GM12891 (cell line): ENCODE measurements at regions not wholly inside any gene's neighbourhood (a gene's known extent, or its start where the extent isn't known, plus 50 kb on each side); places are given as distances from the start of the nearest gene placed in this dataset.
"Not testable (repeated sequence)": the region's sequence is repeated elsewhere in the genome, so short reads cannot be mapped to it uniquely, and the experiment has no call there.

Experiments used
- DNase-seq: peaks from one replicate; pipeline ENCODE4 v3.0.0; 2011; ENCODE audit warnings: low spot score; ENCODE audit not compliant: insufficient read length
- FAIRE-seq: peaks from 2 replicates; lab custom pipeline; 2011; peaks lifted over from hg19 to GRCh38; lab: Jason Lieb, UNC
- PAX5 ChIP-seq: IDR thresholded peaks from 2 replicates; pipeline ENCODE4 v1.6.1; 2011; ENCODE audit warnings: low read length, moderate library complexity, mild to moderate bottlenecking; ENCODE audit not compliant: insufficient read depth, severe bottlenecking
- POLR2A ChIP-seq: IDR thresholded peaks from 2 replicates; pipeline ENCODE4 v1.6.1; 2011; ENCODE audit warnings: low read depth, low read length, control low read depth
- POLR2AphosphoS5 ChIP-seq: IDR thresholded peaks from 2 replicates; pipeline ENCODE4 v1.6.1; 2011; ENCODE audit warnings: low read depth, low read length, control low read depth
- POU2F2 ChIP-seq: IDR thresholded peaks from 2 replicates; pipeline ENCODE4 v1.6.1; 2011; ENCODE audit warnings: low read depth, mild to moderate bottlenecking, control low read depth, low read length, moderate library complexity
- SPI1 ChIP-seq: IDR thresholded peaks from 2 replicates; pipeline ENCODE4 v1.6.1; 2011; ENCODE audit warnings: low read depth, low read length, control low read depth
- TAF1 ChIP-seq: IDR thresholded peaks from 2 replicates; pipeline ENCODE4 v1.6.1; 2011; ENCODE audit warnings: low read depth, low read length, control low read depth

DNA sequence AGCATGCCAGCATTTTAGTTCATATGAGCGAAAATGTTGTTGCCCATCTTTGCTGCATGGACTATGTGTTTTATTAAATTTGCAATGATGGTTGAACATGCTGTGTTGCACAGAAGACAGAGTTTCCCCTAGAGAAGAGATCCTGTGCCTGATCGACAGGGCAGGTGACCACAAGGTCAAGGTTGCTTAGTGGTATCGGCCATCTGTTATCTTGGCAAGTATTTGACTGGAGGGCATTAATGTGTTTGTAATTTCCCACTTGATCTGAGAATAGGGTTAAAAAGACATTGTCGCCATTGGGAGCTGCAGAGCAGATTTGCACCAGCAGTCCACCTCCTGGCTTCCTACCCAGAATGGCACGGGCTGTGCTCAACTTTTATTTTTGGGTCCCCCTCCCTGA is 1523.6 kb upstream of the WWC1 start:
- DNase-seq = no peak
- no peak for FAIRE-seq
- TF ChIP-seq POLR2A = no peak
- no peak for TF ChIP-seq POU2F2
- TF ChIP-seq SPI1 = no peak
- no peak for TF ChIP-seq POLR2AphosphoS5
- no peak for TF ChIP-seq PAX5
- TF ChIP-seq TAF1 = no peak

DNA sequence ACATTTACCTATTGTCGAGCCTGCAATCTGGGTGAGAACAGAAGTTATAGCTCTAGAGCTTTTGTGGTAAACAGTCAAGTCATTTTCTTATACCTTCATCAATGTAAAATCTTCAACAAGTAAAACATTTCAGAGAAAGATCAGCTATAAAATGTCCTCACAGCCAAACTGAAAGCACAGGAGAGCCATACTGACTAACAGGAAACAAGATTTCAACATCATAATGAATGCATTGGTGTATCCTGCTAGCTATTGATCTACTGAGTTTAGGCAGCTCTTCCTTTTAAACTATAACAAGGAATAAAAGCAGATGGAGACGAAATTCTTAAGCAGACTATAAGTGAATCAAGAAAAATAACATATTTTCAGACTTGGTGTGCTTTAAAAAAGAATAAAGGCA is 1522.9 kb upstream of the WWC1 start:
- no peak for TF ChIP-seq POU2F2
- TF ChIP-seq POLR2AphosphoS5 = no peak
- TF ChIP-seq PAX5 = no peak
- no peak for TF ChIP-seq POLR2A
- TF ChIP-seq SPI1 = no peak
- TF ChIP-seq TAF1 = no peak
- DNase-seq = no peak
- no peak for FAIRE-seq

DNA sequence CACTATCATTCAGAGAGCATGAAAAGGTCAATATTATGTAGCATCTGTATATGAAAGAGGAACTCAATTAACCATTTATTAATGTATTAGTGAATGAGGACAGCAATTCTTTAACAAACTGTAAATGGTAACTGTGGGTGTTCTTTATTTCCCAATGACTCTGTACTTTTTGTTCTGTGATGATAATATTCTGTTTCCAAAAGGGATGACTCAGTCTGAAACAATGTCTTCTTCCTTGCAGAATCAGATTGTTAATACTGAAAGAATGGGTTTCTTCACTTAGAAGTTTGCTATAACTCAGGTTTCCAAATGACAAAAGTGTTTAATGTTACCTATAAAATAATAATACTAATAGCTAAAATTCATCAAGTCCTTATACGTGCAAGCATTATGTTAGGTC is 1518.7 kb upstream of the WWC1 start:
- no peak for DNase-seq
- no peak for TF ChIP-seq PAX5
- no peak for TF ChIP-seq POU2F2
- no peak for FAIRE-seq

- DNase-seq (no peak), FAIRE-seq (no peak)
- no peak for TF ChIP-seq POLR2AphosphoS5
- no peak for TF ChIP-seq SPI1
- TF ChIP-seq POU2F2 = no peak
- no peak for TF ChIP-seq POLR2A
- TF ChIP-seq PAX5 = no peak
- TF ChIP-seq TAF1 = no peak
Observed at GRCh38 chr5:166781737-166782136, 1509.7 kb upstream of the WWC1 start.

- no peak for FAIRE-seq
- TF ChIP-seq PAX5 = no peak
- TF ChIP-seq SPI1 = no peak
- no peak for TF ChIP-seq POLR2A
- TF ChIP-seq TAF1 = no peak
- TF ChIP-seq POLR2AphosphoS5 = no peak
- no peak for TF ChIP-seq POU2F2
- DNase-seq = no peak
Observed at GRCh38 chr5:166784545-166785078, 1506.8 kb upstream of the WWC1 start.

- no peak for TF ChIP-seq POU2F2
- FAIRE-seq = no peak
- DNase-seq = no peak
Observed at GRCh38 chr5:166786178-166786577, 1505.3 kb upstream of the WWC1 start.

DNA sequence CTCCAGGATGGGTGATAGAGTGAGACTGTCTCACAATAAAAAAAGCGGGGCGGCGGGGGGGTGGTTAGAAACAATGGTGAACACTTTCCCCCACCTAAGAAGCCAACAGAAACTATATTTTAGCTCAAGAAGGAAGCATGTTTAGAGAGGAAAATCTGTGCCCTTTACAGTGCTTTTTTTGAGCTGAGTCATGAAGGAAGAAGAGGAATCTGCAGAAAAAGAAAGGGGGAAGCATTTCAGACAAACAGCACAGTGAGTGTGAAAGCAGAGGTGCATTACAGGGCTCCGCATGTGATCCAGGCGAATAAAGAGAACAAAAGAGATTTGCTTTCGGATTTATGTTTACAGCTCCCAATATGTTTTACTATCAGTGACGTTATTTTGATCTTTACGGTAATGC is 1504.6 kb upstream of the WWC1 start:
- no peak for DNase-seq
- TF ChIP-seq POLR2AphosphoS5 = no peak
- no peak for TF ChIP-seq TAF1
- TF ChIP-seq PAX5 = no peak
- TF ChIP-seq SPI1 = no peak
- TF ChIP-seq POU2F2 = no peak
- TF ChIP-seq POLR2A = no peak
- FAIRE-seq = no peak

DNA sequence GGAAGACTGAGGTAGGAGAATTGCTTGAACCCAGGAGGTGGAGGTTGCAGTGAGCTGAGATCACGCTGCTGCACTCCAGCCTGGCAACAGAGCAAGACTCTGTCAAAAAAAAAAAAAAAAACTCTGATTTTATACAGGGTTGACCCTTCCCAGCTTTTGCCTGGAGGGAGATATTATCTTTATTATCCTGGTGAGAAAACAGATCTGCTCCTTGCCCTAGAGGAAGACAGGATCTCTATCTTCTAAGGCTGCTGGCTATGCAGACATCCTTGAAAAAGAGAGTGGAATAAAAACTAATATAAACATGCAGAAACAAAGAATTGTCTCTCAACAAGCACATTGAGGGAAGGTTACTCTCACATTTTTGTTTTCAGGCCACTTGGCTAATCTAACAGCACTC is 1503.4 kb upstream of the WWC1 start:
- no peak for DNase-seq
- no peak for TF ChIP-seq POU2F2
- TF ChIP-seq SPI1 = no peak
- no peak for TF ChIP-seq POLR2AphosphoS5
- TF ChIP-seq TAF1 = no peak
- no peak for TF ChIP-seq POLR2A
- TF ChIP-seq PAX5 = no peak
- FAIRE-seq = no peak

DNA sequence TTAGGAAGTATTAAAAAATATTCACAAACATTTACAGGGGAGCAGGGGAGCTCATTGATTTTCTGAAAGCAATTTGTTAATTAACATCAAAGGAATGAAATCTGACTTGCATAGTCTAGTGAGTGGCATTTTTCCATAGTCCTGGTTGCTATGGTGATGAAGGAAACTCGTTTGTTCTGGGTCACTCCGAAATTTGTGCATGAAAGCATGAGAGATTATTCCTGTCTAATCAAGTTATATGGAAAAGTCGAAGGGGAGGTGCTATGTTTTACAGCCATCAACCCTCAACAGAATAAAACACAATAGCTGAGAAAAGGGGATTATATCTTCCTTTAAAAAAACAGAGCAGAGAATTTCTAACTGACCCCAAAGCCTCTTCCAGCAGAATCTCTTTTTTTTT is 1495.7 kb upstream of the WWC1 start:
- FAIRE-seq (no peak), DNase-seq (no peak)
- TF ChIP-seq SPI1 = no peak
- no peak for TF ChIP-seq PAX5
- TF ChIP-seq POLR2AphosphoS5 = no peak

DNA sequence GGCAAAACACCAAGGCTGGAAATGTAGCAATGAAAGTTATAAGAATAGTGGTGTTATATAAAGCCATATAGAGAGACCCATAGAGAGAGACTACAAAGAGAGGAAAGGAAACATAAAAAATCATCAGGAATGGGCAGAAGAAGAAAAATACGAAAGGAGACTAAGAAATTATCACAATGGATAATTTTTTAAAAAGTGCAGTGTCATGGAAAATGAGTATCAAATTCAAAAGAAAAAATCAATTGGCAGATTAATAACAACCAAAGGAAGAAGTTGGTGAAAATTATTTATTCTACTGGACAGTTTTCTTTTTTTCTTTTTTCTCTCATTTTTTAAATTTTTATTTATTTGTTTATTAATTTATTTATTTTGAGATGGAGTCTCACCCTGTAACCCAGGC is 1488.4 kb upstream of the WWC1 start:
- no peak for DNase-seq
- no peak for FAIRE-seq
- TF ChIP-seq PAX5 (no peak), TAF1 (no peak), SPI1 (no peak), POLR2AphosphoS5 (no peak), POLR2A (no peak), POU2F2 (no peak)

GRCh38 chr5:166804223-166804622 is 1487.2 kb upstream of the WWC1 start:
- not testable (repeated sequence) for FAIRE-seq, DNase-seq

DNA sequence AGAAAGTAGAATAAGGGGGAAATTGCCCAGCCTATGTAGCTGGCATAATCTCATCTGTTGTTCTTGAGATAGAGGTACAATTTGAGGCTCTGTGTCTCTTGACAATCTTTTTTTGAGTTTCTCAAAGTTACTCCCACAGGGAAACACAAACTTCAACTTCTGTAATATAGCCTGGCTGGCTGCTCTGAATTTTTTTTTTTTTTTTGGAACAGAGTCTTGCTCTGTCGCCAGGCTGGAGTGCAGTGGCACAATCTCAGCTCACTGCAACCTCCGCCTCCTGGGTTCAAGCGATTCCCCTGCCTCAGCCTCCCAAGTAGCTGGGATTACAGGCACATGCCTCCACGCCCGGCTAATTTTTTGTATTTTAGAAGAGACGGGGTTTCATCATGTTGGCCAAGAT is 1486.8 kb upstream of the WWC1 start:
- FAIRE-seq, DNase-seq: not testable (repeated sequence)

DNA sequence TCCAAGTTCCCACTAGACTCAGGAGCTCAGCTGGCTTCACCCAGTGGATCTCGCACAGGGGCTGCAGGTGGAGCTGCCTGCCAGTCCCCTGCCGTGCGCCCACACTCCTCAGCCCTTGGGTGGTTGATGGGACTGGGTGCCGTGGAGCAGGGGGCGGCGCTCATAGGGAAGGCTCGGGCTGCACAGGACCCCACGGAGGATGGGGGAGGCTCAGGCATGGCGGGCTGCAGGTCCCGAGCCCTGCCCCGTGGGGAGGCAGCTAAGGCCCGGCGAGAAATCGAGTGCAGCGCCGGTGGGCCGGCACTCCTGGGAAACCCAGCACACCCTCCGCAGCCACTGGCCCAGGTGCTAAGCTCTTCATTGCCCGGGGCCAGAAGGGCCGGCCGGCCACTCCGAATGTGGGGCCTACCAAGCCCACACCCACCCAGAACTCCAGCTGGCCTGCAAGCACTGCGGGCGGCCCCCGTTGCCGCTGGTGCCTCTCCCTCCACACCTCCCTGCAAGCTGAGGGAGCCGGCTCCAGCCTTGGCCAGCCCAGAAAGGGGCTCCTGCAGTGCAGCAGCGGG is 1481.3 kb upstream of the WWC1 start:
- DNase-seq, FAIRE-seq: not testable (repeated sequence)
